ENCODE measurements at regions not wholly inside any gene's neighbourhood (a gene's known extent, or its start where the extent isn't known, plus 50 kb on each side); places are given as distances from the start of the nearest gene placed in this dataset.

DNA sequence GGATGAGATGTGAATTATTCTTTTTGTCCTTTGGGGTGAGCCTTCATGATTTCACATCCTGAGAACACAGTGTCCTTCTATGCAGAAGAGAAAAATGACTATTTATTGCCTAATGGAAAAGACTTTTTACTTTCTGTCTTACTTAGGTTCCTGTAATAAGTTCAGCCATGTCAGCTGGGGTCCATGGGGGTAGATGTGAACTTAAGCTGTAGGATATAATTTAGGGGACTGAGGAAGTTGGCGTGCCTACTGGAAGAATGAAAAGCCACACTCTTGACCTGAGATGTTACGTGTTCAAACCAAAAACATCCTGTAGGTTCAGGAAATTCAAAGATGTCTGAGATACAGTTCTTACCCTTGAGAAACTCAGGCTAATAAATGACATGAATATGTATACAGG, 660.5 kb downstream of the TOX3 start:
- ATAC-seq (ENCODE audit: insufficient number of reproducible peaks, low FRiP score, low read depth): no peak
- TF ChIP-seq CTCF (IDR thresholded peaks at IDR 0.05): no peak
- Histone ChIP-seq H3K4me1 (ENCODE audit: control insufficient read depth in 1 of 2, low read depth in 2 of 2) (no peaks in the 10 kb centered on the region), H3K9me3 (no peaks in the 10 kb centered on the region), H3K27ac (no peak overlapping the region), H3K36me3 (no peaks in the 10 kb centered on the region), H3K27me3 (replicated peaks; ENCODE audit: insufficient read depth) (no peaks in the 10 kb centered on the region), H3K4me3 (no peak overlapping the region)
- DNase-seq (ENCODE audit: low spot score): no peak

- no peaks in the 10 kb centered on the region for H3K36me3 ChIP-seq
- H3K9me3 ChIP-seq: no peaks in the 10 kb centered on the region
- H3K27me3 ChIP-seq (replicated peaks; ENCODE audit: insufficient read depth): no peaks in the 10 kb centered on the region
- H3K4me3 ChIP-seq: no peak overlapping the region
- no peak overlapping the region for H3K27ac ChIP-seq
- peaks cover 0 to 12% of the 10 kb centered on the region in 2 donors for H3K4me1 ChIP-seq (ENCODE audit: control insufficient read depth in 1 of 2, low read depth in 2 of 2)
- DNase-seq (ENCODE audit: low spot score) (no peak), ATAC-seq (ENCODE audit: insufficient number of reproducible peaks, low FRiP score, low read depth) (no peak)
- no peak for TF ChIP-seq CTCF (IDR thresholded peaks at IDR 0.05)
Measured at GRCh38 chr16:51884773-51885172, 662.2 kb downstream of the TOX3 start.

DNA sequence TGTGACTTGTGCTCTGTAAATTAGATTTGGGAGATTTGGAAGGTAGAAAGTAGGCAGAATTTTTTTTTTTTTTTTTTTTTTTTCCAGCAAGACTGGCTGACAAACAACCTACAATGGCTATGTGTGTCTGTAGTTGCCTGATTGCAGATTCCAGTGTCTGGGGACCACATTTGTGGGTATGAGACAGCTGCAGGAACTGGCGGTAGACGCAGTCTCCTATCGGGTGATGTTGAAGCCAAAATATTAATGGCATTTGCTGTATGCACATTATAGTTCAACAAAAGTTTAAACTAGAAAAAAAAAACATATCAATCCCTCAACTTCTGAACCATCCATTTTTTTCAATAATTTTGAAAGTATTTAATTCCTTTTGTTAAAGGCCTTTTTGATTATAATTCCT, 665.2 kb downstream of the TOX3 start:
- H3K27me3 ChIP-seq (replicated peaks; ENCODE audit: insufficient read depth): no peaks in the 10 kb centered on the region
- no peak for TF ChIP-seq CTCF (IDR thresholded peaks at IDR 0.05)
- H3K9me3 ChIP-seq: no peaks in the 10 kb centered on the region
- H3K36me3 ChIP-seq: no peaks in the 10 kb centered on the region
- ATAC-seq (ENCODE audit: insufficient number of reproducible peaks, low FRiP score, low read depth) (no peak), DNase-seq (ENCODE audit: low spot score) (no peak)
- peaks cover 0 to 12% of the 10 kb centered on the region in 2 donors for H3K4me1 ChIP-seq (ENCODE audit: control insufficient read depth in 1 of 2, low read depth in 2 of 2)
- no peak overlapping the region for H3K4me3 ChIP-seq
- H3K27ac ChIP-seq: no peak overlapping the region

GRCh38 chr16:51880776-51881175, 666.2 kb downstream of the TOX3 start:
- Histone ChIP-seq H3K4me1 (ENCODE audit: control insufficient read depth in 1 of 2, low read depth in 2 of 2) (peaks cover 0 to 12% of the 10 kb centered on the region in 2 donors), H3K27ac (no peak overlapping the region), H3K9me3 (no peaks in the 10 kb centered on the region), H3K36me3 (no peaks in the 10 kb centered on the region), H3K27me3 (replicated peaks; ENCODE audit: insufficient read depth) (no peaks in the 10 kb centered on the region), H3K4me3 (no peak overlapping the region)
- ATAC-seq (ENCODE audit: insufficient number of reproducible peaks, low FRiP score, low read depth) (no peak), DNase-seq (ENCODE audit: low spot score) (no peak)
- no peak for TF ChIP-seq CTCF (IDR thresholded peaks at IDR 0.05)

- no peak for ATAC-seq (ENCODE audit: insufficient number of reproducible peaks, low FRiP score, low read depth)
- Histone ChIP-seq H3K4me1 (ENCODE audit: control insufficient read depth in 1 of 2, low read depth in 2 of 2) (peaks cover 0 to 12% of the 10 kb centered on the region in 2 donors), H3K9me3 (no peaks in the 10 kb centered on the region), H3K27ac (no peak overlapping the region), H3K27me3 (replicated peaks; ENCODE audit: insufficient read depth) (no peaks in the 10 kb centered on the region), H3K4me3 (no peak overlapping the region), H3K36me3 (no peaks in the 10 kb centered on the region)
- DNase-seq (ENCODE audit: low spot score): no peak
- TF ChIP-seq CTCF (IDR thresholded peaks at IDR 0.05): no peak
Measured at GRCh38 chr16:51877686-51878085, 669.3 kb downstream of the TOX3 start.

All from thoracic aorta (tissue), 2 donors.